ENCODE measurements at regions not wholly inside any gene's neighbourhood (a gene's known extent, or its start where the extent isn't known, plus 50 kb on each side); places are given as distances from the start of the nearest gene placed in this dataset.

DNA sequence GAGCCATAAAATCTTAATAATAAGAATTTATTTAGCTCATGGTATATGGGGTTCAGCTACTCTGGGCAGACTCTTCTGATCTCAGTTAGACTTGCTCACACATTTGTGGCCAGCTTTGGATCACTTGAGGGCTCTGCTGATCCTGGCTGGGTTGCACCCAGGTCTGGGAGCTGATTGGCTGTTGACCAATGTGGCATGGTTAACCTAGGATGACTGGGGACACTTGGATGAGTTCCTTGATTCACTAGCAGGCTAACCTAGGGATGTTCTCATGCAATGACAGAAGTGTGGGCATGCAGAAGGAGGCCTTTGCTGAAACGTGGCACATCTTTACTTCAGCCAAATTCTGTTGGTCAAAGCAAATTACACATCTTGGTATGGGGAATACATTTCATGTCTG lies 569.5 kb downstream of the UTRN start:
- in situ Hi-C loops (cut with MboI; ENCODE audit: low pct_unique_long_range_greater_than_20kb, low sequenced_read_pairs): no loop called here
- no peak for DNase-seq

DNA sequence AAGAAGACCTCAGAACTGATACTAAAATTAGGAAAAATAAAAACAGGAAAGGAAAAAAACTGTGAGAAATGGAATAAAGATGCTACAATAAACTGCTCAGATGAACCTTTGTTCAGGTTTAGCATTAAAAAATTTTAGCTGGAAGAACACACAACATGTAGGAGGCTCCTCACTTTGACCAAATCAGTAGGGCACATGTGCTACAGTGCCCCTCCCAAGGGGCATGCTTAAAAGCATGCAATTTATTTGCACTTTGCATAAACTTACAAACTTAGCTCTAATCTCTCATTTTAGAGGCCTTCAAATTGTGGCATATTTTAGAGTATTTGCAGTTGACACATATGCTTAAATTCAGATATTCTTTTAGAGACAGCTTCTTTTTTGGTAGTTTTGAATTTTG lies 570.2 kb downstream of the UTRN start:
- DNase-seq: no peak

DNA sequence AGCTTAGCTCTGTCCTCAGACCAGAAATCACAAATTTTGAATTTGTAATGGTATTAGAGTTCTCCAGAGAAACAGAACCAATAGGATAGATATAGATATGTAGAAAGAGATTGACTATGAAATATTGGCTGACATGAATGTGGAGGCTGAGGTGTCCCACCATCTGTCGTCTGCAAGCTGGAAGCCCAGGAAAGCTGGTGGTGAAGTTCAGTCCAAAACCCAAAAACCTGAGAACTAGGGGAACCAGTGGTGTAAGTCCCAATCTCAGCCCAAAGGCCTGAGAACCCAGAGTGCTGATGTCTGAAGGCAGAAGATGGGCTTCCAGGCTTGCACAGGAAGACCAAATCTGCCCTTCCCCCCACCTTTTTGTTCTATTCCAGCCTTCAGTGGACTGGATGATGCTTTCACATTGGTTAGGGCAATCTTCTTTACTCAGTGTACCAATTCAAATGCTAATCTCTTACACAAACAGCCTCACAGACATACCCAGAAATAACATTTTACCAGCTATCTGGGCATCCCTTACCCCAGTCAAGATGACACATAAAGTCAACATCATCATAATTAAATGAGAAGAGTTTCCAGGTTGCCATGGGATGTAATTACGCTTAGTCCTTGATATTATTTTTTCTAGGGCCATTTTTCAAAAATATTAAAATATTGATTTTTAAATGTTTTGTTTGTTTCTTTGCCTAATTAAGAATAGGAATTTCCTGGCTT lies 570.8 kb downstream of the UTRN start:
- in situ Hi-C loops (cut with MboI; ENCODE audit: low pct_unique_long_range_greater_than_20kb, low sequenced_read_pairs): no loop called here
- DNase-seq: no peak

More for the DNA sequence above, 570.2 kb downstream of the UTRN start:
- in situ Hi-C loops (cut with MboI; ENCODE audit: low pct_unique_long_range_greater_than_20kb, low sequenced_read_pairs): no loop called here

DNA sequence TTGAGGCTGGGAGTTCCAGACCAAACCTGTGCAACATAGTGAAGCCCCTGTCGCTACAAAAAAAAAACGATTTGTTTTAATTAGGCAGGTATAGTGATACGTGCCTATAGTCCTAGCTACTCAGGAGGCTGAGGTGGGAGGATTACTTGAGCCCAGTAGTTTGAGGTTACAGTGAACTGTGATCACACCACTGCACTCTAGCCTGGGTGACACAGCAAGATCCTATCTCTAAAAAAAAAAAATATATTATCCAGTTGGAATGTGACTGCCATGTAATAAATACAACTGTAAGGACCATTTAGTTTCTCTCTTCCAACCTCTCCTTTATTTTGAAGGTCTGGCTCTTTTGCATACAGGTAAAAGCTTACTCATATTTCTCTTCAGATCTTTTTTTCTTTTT lies 571.5 kb downstream of the UTRN start:
- no peak for DNase-seq
- in situ Hi-C loops (cut with MboI; ENCODE audit: low pct_unique_long_range_greater_than_20kb, low sequenced_read_pairs): no loop called here

DNA sequence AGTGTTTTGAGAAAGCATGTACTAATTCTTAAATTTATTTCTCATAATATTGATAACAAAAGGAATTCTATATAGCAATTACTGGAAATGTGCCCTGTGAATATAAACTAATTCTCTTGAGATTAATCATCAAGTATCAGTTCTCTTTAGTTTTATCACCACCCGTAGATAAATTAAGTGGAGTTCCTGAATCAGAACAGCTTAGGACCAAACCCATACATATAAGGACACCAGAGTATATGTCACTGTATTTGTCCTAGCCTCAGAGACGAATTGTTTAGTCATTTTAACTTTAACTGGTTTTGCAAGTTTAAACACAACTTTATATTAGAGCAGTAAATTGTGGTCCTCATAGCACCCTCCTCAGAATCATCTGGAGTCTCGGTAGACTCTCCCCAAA lies 572.0 kb downstream of the UTRN start:
- DNase-seq: no peak
- in situ Hi-C loops (cut with MboI; ENCODE audit: low pct_unique_long_range_greater_than_20kb, low sequenced_read_pairs): no loop called here

DNA sequence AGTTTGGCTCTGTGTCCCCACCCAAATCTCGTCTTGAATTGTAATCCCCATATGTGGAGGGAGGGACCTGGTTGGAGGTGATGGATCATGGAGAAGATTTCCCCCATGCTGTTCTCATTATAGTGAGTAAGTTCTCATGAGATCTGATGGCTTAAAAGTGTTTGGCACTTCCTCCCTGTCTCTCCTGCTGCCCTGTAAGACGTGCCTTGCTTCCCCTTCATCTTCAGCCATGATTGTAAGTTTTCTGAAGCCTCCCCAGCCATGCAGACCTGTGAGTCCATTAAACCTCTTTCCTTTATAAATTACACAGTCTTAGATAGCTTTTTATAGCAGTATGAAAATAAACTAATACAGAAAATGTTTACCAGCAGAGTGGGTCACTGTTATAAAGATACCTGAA lies 577.6 kb downstream of the UTRN start:
- DNase-seq: no peak
- in situ Hi-C loops (cut with MboI; ENCODE audit: low pct_unique_long_range_greater_than_20kb, low sequenced_read_pairs): no loop called here

DNA sequence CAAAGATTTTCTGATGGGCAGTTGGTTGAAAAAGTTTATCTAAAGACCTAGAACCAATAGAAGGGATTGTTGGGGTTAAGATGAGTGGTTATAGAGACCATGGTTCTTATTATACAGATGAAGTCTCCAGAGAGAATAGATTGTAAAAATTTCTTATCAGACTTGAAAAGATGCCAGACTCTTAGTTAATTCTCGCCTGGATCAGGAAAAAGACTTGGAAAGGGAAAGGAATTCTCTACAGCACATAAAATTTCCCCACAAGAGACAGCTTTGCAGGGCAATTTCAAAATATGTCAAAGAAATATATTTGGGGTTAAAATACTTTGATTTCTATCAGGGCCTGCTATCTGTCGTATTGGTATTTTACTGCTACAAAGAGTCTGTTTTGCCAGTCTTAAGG lies 582.6 kb downstream of the UTRN start:
- no peak for DNase-seq
- in situ Hi-C loops (cut with MboI; ENCODE audit: low pct_unique_long_range_greater_than_20kb, low sequenced_read_pairs): no loop called here

DNA sequence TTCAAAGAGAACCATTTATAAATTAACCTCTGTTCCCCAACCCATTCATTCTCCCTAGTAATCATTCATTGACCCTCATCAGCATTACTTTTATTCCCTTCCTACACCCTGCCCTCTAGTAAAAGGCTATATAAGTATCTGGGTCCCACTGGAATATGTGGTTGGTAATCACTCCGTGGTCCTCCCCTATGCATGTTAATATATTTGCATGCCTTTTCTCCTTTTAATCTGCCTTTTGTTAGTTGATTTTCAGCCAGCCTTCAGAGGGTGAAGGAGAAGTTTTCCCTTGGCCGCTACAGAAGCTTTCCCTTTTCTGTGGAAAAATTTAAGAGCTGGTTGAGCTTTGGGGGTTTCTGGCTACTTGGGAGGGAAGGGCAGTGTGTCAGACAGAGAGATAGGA lies 585.6 kb downstream of the UTRN start:
- no peak for DNase-seq
- in situ Hi-C loops (cut with MboI; ENCODE audit: low pct_unique_long_range_greater_than_20kb, low sequenced_read_pairs): no loop called here

DNA sequence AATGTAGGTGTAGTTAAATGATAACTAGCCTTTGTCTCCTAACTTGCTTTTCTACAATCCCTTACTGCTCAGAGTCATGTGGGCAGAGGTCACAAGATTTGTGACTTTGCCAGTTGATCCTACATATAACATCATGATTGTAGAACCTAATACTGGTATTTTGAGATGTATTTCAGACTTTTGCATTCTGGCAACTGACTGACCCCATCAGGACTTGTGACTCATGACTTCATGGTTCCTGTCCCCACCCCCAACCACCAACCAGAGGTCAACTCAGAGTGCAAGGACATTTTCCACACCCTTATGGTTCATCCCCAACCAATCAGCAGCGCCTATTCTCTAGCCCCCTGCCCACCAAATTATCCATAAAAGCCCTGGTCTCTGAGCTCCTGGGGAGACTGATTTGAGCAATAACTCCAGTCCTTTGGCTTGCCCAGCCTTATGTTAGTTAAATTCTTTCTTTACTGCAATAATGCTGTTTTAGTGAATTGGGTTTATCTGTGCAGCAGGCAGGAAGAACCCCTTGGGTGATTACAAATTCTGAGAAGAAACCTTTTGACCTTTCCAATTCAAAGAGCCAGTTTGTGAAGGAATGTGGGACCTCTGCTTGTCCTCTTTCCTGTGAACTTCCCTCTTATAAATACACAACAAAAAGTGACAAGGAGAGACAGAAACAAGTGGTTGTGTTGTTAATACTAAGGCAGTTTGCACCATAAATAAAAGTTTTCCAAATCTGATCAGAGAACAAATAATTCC lies 588.7 kb downstream of the UTRN start:
- in situ Hi-C loops (cut with MboI; ENCODE audit: low pct_unique_long_range_greater_than_20kb, low sequenced_read_pairs): no loop called here
- no peak for DNase-seq

DNA sequence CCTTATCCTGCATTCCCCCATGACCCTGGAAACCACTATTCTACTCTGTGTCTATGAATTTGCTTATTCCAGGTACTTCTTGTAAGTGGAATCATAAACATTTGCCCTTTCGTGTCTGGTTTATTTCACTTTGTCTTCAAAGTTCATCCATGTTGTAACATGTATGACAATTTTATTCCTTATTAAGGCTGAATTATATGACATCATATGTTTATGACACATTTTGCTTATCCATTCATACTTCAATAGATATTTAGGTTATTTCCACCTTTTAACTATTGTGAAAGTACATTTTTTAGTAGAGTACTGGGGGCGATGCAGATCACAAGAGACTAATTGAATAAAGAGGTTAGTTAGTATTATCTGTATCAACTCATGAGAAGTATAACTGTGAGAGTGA lies 591.6 kb downstream of the UTRN start:
- no peak for DNase-seq
- in situ Hi-C loops (cut with MboI; ENCODE audit: low pct_unique_long_range_greater_than_20kb, low sequenced_read_pairs): no loop called here

DNA sequence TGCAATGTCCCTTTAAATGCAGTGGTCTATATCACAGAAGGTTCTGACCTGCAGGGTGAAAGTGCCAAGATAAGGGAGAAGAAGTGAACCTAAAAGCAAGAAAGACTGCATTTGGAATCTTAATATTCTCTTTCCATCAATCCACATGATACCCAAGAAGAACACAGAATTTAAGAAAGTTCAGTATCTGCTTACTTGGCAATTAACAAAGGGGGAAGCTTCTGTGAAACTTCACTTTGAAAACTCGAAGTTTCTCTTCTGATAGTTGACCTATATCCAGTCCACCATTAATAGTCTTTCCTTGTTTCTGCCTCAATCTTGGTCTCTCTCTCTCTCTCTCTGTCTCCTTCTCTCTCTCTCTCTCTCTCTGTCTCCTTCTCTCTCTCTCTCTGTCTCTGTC lies 592.0 kb downstream of the UTRN start:
- no peak for DNase-seq
- in situ Hi-C loops (cut with MboI; ENCODE audit: low pct_unique_long_range_greater_than_20kb, low sequenced_read_pairs): no loop called here

DNA sequence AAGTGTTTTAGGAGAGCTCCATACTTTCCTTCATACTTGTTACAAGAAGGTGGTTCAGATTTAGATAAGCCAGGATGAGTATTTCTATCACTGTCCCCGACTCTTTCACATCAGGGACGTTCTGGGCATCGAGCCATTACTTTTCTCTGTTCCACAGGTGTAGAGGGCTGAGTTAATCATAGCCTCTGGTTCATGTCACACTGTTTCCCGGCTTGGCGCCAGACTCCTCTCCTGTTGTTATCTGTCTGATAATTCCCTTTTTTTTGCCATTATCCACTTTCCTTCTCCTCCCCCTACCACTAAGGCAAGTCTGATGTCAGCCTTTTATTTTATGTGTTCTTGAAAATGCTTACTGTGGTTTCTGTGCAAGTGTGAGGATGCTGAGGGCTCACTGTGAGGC lies 593.4 kb downstream of the UTRN start:
- in situ Hi-C loops (cut with MboI; ENCODE audit: low pct_unique_long_range_greater_than_20kb, low sequenced_read_pairs): no loop called here
- no peak for DNase-seq

DNA sequence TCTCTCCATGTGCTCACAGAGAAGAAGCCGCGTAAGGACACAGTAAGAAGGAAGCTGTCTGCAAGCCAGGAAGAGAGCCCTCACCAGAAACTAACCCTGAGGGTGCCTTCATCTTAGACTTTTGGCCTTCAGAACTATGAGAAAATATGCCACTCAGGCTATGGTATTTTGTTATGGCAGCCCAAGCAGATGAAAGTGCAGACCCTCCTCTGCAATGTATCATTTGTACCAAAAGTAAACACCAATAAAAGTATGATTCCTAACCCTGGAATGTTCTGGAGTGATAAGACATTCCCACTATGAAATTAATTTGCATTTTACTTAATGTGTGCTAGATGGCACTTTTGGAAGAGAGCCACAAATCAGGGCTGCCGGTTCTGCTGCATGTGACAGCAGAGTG lies 594.3 kb downstream of the UTRN start:
- DNase-seq: no peak

DNA sequence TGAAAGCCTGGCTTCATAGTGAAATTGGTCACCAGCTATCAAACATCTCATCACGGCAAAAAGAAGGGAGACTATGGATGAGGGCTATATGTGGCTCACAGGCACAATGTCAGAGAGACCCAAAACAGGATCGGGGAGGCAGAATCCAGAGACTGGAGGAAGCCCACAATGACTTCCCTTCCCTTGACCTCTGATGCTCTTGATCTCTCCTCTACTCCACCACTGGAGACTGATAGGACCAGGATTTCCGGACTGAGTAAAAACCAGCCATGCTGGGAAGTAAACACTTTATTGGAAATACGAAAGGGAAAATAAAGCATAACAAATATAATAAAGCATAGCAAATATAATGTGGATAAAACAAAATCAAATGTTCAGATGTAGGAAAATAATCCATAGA lies 597.3 kb downstream of the UTRN start:
- in situ Hi-C loops (cut with MboI; ENCODE audit: low pct_unique_long_range_greater_than_20kb, low sequenced_read_pairs): no loop called here
- no peak for DNase-seq

More for the DNA sequence above, 594.3 kb downstream of the UTRN start:
- in situ Hi-C loops (cut with MboI; ENCODE audit: low pct_unique_long_range_greater_than_20kb, low sequenced_read_pairs): no loop called here

DNA sequence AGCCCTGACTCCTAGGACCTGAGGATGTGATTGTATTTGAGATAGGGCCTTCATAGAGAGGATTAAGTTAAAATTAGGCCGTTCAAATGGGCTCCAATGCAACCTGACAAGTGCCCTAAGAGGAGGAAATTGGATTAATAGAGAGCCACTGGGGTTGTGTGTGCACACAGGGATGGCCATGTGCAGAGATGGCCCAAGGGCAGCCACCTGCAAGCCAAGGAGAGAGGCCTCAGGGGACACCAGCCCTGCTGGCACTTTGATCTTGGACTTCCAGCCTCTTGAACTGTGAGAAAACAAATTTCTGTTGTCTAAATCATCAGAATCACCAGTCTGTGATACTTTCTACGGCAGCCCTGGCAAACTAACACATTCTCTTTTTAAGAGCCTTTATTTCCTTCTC lies 598.8 kb downstream of the UTRN start:
- in situ Hi-C loops (cut with MboI; ENCODE audit: low pct_unique_long_range_greater_than_20kb, low sequenced_read_pairs): no loop called here
- DNase-seq: no peak

DNA sequence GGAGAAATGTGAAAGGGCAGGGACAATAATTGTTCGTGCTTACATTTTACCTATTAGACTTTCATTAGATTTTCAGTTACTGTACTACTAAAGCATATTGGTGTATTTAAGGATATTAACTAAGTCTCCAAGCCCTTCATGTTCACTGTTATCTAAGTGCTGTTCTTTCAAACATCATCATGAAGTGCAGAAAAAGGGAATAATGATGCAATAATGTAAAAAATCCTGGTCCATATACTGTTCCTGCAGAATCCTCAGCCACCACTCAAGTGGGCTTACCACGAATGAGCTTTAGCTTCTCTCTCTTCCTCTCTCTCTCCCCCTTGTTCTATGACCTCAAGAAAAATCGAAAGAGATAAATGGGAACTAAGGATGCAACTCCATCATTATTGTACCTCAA lies 600.7 kb downstream of the UTRN start:
- in situ Hi-C loops (cut with MboI; ENCODE audit: low pct_unique_long_range_greater_than_20kb, low sequenced_read_pairs): no loop called here
- no peak for DNase-seq

DNA sequence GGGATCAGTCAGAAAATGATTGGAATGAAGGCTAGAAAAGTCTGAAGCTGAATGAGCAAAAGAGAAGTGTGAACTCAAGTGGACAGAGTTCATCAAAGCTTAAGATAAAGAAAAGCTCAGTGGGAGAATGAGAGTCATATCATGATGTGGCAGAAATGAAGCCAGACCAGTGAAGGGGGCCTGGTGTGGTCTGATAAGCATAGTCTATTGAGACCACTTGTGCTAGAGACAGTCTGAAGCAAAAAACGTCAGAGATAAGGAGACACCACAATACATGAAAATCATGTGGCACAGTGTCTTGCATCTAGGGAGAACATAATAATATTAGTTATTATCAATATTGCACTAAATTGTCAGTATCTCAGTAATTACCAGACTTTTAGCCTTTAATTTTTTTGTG lies 601.5 kb downstream of the UTRN start:
- DNase-seq: peak; percentile 7
- in situ Hi-C loops (cut with MboI; ENCODE audit: low pct_unique_long_range_greater_than_20kb, low sequenced_read_pairs): no loop called here

DNA sequence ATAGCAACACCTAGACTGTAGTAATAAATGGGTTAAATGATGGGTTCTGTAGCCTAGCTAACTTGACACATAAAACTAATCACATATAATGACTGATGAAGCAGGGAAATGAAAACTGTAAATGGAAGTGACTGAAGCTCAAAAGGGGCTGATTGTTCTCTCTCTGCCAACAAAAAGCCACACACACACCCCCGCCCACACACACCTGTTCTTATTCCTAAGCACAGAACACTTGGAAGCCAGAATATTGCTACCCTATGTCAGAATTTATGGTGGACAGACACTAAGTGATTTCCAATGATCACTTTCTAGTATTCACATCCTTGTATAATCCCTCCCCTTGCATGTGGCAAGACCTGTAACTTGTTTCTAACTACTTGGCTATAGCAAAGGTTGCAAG lies 603.5 kb downstream of the UTRN start:
- in situ Hi-C loops (cut with MboI; ENCODE audit: low pct_unique_long_range_greater_than_20kb, low sequenced_read_pairs): no loop called here
- DNase-seq: no peak

DNA sequence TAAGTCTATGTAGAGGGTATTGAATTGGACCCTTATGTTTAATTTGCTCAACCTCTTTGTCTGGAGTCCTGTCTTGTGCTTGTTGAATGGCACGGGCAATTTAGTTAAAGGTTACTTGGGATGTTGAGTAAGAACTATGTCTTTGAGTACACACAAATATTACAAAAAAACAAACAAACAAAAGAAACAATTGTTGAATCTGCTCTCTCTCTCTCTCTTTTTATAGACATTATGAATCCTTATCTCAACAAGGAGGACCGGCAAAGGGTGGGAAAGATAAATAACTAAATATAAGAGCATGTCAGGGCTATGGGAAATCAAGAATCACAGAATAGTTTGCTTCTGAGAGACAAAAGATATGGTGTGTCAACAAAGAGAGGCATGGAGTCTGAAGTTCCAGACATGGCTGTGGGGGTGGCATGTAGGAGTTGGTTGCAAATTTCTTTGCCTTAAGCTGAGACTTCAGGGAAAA lies 608.6 kb downstream of the UTRN start:
- DNase-seq: no peak
- in situ Hi-C loops (cut with MboI; ENCODE audit: low pct_unique_long_range_greater_than_20kb, low sequenced_read_pairs): no loop called here

DNA sequence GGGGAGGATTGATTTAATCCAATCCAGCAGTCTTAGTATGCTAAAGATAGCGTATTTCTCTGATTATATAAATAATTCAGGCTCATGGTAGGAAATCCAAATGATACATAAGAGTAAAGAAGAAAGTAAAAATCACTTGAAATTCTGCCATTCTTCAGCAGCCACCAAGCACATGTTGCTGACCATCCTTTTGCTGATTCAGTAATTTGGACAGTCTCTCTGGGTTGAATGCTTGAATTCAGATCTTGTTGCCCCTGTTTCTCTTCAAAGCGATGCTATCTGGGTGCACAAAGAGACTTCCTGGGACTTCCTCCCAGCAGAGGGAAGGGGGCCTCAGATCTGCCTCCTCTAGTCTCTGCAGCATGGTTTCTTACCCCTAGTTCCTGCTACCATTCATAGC lies 609.1 kb downstream of the UTRN start:
- in situ Hi-C loops (cut with MboI; ENCODE audit: low pct_unique_long_range_greater_than_20kb, low sequenced_read_pairs): no loop called here
- no peak for DNase-seq
